ENCODE measurements at regions not wholly inside any gene's neighbourhood (a gene's known extent, or its start where the extent isn't known, plus 50 kb on each side); places are given as distances from the start of the nearest gene placed in this dataset.

DNA sequence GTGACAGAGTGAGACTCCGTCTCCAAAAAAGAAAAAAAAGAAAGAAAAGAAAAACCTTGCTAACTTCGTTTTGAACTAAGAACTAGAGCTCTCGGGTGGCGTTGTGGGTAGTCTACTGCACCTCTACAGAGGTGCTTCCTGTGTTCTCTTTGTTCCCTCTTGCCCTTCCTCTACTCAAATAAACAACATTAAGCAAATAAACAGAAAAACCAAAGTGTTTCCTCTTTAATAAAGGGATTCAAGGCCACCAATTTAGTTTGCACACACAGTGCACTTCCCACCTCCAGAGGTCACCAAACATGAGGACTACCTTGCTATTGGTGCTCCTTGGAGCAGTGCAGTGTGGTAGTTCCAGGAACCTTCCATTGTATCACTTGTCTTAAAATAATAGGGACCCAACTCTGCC is 354.2 kb upstream of the TBL1XR1 start:
- TF ChIP-seq FOXP4 (CRISPR knock-in tag; IDR thresholded peaks at IDR 0.05): peak; percentile 75
- TF ChIP-seq PAX8 (CRISPR knock-in tag; IDR thresholded peaks at IDR 0.05; ENCODE audit: borderline replicate concordance): no peak
- TF ChIP-seq NFYB (CRISPR knock-in tag; IDR thresholded peaks at IDR 0.05): no peak
- TF ChIP-seq HIVEP1 (CRISPR knock-in tag; IDR thresholded peaks at IDR 0.05): no peak
- TF ChIP-seq ZMAT3 (CRISPR knock-in tag; conservative IDR thresholded peaks at IDR 0.05): no peak
- TF ChIP-seq POLR2AphosphoS5 (IDR thresholded peaks at IDR 0.05; ENCODE audit: low read depth, low read length): no peak
- TF ChIP-seq CBX1 (IDR thresholded peaks at IDR 0.05; ENCODE audit: low read depth): no peak
